ENCODE measurements at regions not wholly inside any gene's neighbourhood (a gene's known extent, or its start where the extent isn't known, plus 50 kb on each side); places are given as distances from the start of the nearest gene placed in this dataset.
A peak's percentile ranks its signal among the peaks of the same experiment; 100 is the strongest.

GRCh38 chr10:6917125-6917524 is 337.0 kb upstream of the PRKCQ start:
- H3K4me1 Mint-ChIP-seq = peaks cover 18% of the 10 kb centered on the region
- ATAC-seq = no peak
- peaks cover 23% of the 10 kb centered on the region for H3K27me3 Mint-ChIP-seq
- no peak for DNase-seq
- no peak overlapping the region for H3K4me3 Mint-ChIP-seq
- H3K36me3 Mint-ChIP-seq (ENCODE audit: low read depth) = no peaks in the 10 kb centered on the region
- H3K27ac Mint-ChIP-seq = no peak overlapping the region
- no peaks in the 10 kb centered on the region for H3K9me3 ChIP-seq (ENCODE audit: control insufficient read depth, low read length, poor library complexity, severe bottlenecking)

GRCh38 chr10:6916601-6917000 is 336.5 kb upstream of the PRKCQ start:
- Mint-ChIP-seq H3K27ac (no peak overlapping the region), H3K36me3 (ENCODE audit: low read depth) (no peaks in the 10 kb centered on the region)
- ATAC-seq = no peak

DNA sequence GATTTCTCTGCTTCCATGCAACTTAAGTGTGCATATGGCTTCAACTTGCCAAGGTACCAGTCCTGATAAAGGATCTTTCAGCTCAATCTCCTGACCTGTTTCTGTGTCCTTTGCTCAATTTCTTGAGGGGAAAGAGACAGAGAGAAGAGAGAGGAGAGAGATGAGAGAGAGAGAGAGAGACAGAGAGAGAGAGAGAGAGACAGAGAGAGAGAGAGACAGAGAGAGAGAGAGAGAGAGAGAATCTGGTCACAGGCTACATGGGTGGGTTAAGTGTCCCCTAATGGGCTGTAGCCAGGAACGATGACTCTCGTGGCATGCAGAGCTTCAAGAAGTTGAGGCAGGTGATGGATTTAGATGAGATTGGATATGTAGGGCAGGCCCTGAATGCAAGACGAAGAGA is 335.2 kb upstream of the PRKCQ start:
- DNase-seq (no peak), ATAC-seq (no peak)
- H3K9me3 ChIP-seq (ENCODE audit: control insufficient read depth, low read length, poor library complexity, severe bottlenecking) = no peaks in the 10 kb centered on the region
- no peaks in the 10 kb centered on the region for H3K36me3 Mint-ChIP-seq (ENCODE audit: low read depth)
- no peak overlapping the region for H3K27ac Mint-ChIP-seq
- peaks cover 23% of the 10 kb centered on the region for H3K27me3 Mint-ChIP-seq
- H3K4me1 Mint-ChIP-seq = peaks cover 21% of the 10 kb centered on the region
- no peak overlapping the region for H3K4me3 Mint-ChIP-seq

More at GRCh38 chr10:6916601-6917000, 336.5 kb upstream of the PRKCQ start:
- DNase-seq = no peak
- H3K4me1 Mint-ChIP-seq = peaks cover 23% of the 10 kb centered on the region
- no peaks in the 10 kb centered on the region for H3K9me3 ChIP-seq (ENCODE audit: control insufficient read depth, low read length, poor library complexity, severe bottlenecking)
- no peak overlapping the region for H3K4me3 Mint-ChIP-seq
- H3K27me3 Mint-ChIP-seq = peaks cover 23% of the 10 kb centered on the region

DNA sequence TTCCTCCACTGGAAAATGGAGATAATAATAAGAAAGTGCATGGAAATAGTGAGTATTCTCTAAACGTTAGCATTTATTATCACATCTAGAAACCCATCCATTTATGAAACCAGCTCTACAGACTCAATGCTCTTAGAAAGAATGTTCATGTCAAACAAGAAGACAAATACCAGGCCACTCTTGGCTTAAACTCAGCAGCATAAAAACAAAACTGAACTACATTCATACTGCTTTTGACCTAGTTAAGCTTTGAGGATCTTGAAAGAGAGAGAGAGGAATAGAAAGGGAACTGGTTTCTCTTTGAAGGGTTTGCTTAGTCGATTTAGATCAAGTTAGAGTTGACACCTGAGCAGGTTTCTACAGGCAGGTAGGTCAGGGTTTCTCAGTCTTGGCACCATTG is 332.9 kb upstream of the PRKCQ start:
- Mint-ChIP-seq H3K4me1 (peaks cover 10% of the 10 kb centered on the region), H3K36me3 (ENCODE audit: low read depth) (no peaks in the 10 kb centered on the region), H3K27ac (no peak overlapping the region), H3K27me3 (peaks cover 15% of the 10 kb centered on the region), H3K4me3 (no peak overlapping the region)
- DNase-seq (no peak), ATAC-seq (peak; percentile 70)
- no peaks in the 10 kb centered on the region for H3K9me3 ChIP-seq (ENCODE audit: control insufficient read depth, low read length, poor library complexity, severe bottlenecking)

DNA sequence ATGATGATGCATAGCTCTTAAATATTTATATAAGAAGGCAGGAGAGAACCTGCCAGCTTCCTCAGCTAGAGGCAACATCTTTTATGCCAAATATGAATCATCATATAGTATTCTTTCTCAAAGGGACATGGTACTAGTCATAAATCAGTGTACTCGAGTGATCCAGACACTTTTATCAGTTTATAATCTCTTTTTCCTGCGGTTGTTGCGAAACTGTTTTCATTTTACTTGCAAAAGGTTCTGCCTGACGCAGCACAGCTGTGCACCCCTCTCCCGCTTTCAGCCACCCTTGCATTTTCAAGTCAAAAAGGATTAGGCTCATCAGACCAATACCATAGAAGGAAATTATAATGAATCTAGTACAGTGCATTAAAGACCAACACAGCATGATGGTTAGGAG is 332.3 kb upstream of the PRKCQ start:
- DNase-seq (no peak), ATAC-seq (peak; percentile 45)
- H3K4me3 Mint-ChIP-seq = no peak overlapping the region
- H3K4me1 Mint-ChIP-seq = peaks cover 5% of the 10 kb centered on the region
- H3K27me3 Mint-ChIP-seq = peaks cover 10% of the 10 kb centered on the region
- no peaks in the 10 kb centered on the region for H3K9me3 ChIP-seq (ENCODE audit: control insufficient read depth, low read length, poor library complexity, severe bottlenecking)
- H3K27ac Mint-ChIP-seq = no peak overlapping the region
- no peaks in the 10 kb centered on the region for H3K36me3 Mint-ChIP-seq (ENCODE audit: low read depth)

DNA sequence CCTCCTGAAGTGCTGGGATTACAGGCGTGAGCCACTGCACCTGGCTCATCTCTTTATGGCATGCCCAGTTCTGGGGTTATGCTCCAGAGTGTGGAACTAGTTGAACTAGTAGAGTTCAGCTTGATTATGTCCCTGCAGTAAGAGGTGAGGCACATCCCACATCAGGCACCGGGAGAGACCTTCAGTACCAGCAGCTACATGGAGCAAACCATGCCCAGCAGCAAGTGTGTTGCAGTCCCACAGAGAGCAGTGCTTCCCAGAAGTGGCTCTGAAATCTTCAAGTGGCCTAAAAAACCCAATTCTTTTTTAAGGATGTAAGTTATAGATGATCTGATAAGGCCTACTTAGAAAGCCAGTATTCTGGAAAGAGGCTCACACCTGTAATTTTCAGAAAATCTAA is 331.9 kb upstream of the PRKCQ start:
- ATAC-seq (no peak), DNase-seq (no peak)
- Mint-ChIP-seq H3K4me1 (peaks cover 5% of the 10 kb centered on the region), H3K27me3 (peaks cover 6% of the 10 kb centered on the region), H3K4me3 (no peak overlapping the region), H3K36me3 (ENCODE audit: low read depth) (no peaks in the 10 kb centered on the region), H3K27ac (no peak overlapping the region)
- no peaks in the 10 kb centered on the region for H3K9me3 ChIP-seq (ENCODE audit: control insufficient read depth, low read length, poor library complexity, severe bottlenecking)

GRCh38 chr10:6909905-6910560 is 330.0 kb upstream of the PRKCQ start:
- no peaks in the 10 kb centered on the region for H3K9me3 ChIP-seq (ENCODE audit: control insufficient read depth, low read length, poor library complexity, severe bottlenecking)
- Mint-ChIP-seq H3K27ac (no peak overlapping the region), H3K27me3 (no peaks in the 10 kb centered on the region), H3K36me3 (ENCODE audit: low read depth) (no peaks in the 10 kb centered on the region), H3K4me3 (no peak overlapping the region), H3K4me1 (peaks cover 5% of the 10 kb centered on the region)
- DNase-seq (no peak), ATAC-seq (no peak)

GRCh38 chr10:6907877-6908530 is 327.9 kb upstream of the PRKCQ start:
- DNase-seq (no peak), ATAC-seq (no peak)
- Mint-ChIP-seq H3K36me3 (ENCODE audit: low read depth) (no peaks in the 10 kb centered on the region), H3K27ac (no peak overlapping the region), H3K4me1 (peaks cover 5% of the 10 kb centered on the region), H3K4me3 (no peak overlapping the region), H3K27me3 (no peaks in the 10 kb centered on the region)
- no peaks in the 10 kb centered on the region for H3K9me3 ChIP-seq (ENCODE audit: control insufficient read depth, low read length, poor library complexity, severe bottlenecking)

DNA sequence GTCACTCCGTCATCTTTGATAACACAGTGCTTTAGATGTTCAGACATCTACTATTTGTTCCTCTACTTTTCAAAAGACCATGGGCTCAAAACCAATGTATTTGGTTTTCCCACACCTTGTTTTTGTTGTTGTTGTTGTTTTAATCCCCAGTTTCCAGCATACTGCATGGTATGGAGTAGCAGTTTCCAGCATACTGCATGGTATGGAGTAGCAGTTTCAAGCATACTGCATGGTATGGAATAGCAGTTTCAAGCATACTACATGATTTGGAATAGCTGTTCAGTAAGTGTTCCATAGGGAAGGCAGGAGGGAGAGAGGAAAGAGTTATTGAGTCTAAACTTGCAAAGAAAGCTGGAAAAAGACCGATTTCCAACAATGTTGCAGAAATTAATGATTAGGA is 314.3 kb upstream of the PRKCQ start:
- H3K27ac Mint-ChIP-seq = no peak overlapping the region
- no peak overlapping the region for H3K4me3 Mint-ChIP-seq
- no peak for ATAC-seq
- H3K4me1 Mint-ChIP-seq = no peaks in the 10 kb centered on the region
- H3K9me3 ChIP-seq (ENCODE audit: control insufficient read depth, low read length, poor library complexity, severe bottlenecking) = no peaks in the 10 kb centered on the region
- DNase-seq = no peak
- peaks cover 3% of the 10 kb centered on the region for H3K36me3 Mint-ChIP-seq (ENCODE audit: low read depth)
- peaks cover 26% of the 10 kb centered on the region for H3K27me3 Mint-ChIP-seq

GRCh38 chr10:6892864-6893263 is 312.8 kb upstream of the PRKCQ start:
- no peak overlapping the region for H3K4me3 Mint-ChIP-seq
- DNase-seq (no peak), ATAC-seq (no peak)
- peaks cover 25% of the 10 kb centered on the region for H3K27me3 Mint-ChIP-seq
- no peaks in the 10 kb centered on the region for H3K9me3 ChIP-seq (ENCODE audit: control insufficient read depth, low read length, poor library complexity, severe bottlenecking)
- peaks cover 3% of the 10 kb centered on the region for H3K36me3 Mint-ChIP-seq (ENCODE audit: low read depth)
- H3K4me1 Mint-ChIP-seq = no peaks in the 10 kb centered on the region
- H3K27ac Mint-ChIP-seq = no peak overlapping the region

DNA sequence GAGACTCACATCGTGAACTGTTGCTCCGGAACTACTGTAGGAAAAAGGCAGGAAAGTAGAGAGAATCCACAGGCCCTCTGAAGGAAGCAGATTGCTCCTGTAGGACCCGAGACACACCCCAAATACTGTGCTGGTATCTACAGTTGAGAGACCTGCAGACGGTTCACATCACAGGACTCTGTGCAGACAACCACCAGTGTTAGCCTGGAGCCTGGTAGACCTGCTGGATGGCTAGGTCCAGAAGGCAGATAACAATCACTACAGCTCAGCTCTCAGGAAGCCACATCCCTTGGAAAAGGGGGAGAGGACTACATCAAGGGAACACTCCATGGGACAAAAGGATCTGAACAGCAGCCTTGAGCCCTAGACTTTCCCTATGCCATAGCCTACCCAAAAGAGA is 311.8 kb upstream of the PRKCQ start:
- no peak for ATAC-seq
- H3K27ac Mint-ChIP-seq = no peak overlapping the region

GRCh38 chr10:6889718-6890117 is 309.6 kb upstream of the PRKCQ start:
- H3K4me1 Mint-ChIP-seq = peaks cover 9% of the 10 kb centered on the region
- ATAC-seq (no peak), DNase-seq (no peak)
- peaks cover 3% of the 10 kb centered on the region for H3K36me3 Mint-ChIP-seq (ENCODE audit: low read depth)
- H3K27me3 Mint-ChIP-seq = peaks cover 18% of the 10 kb centered on the region
- H3K9me3 ChIP-seq (ENCODE audit: control insufficient read depth, low read length, poor library complexity, severe bottlenecking) = no peaks in the 10 kb centered on the region
- H3K27ac Mint-ChIP-seq = no peak overlapping the region
- H3K4me3 Mint-ChIP-seq = no peak overlapping the region

More for the DNA sequence above, 311.8 kb upstream of the PRKCQ start:
- Mint-ChIP-seq H3K36me3 (ENCODE audit: low read depth) (peaks cover 3% of the 10 kb centered on the region), H3K4me1 (no peaks in the 10 kb centered on the region), H3K4me3 (no peak overlapping the region), H3K27me3 (peaks cover 25% of the 10 kb centered on the region)
- DNase-seq = no peak
- no peaks in the 10 kb centered on the region for H3K9me3 ChIP-seq (ENCODE audit: control insufficient read depth, low read length, poor library complexity, severe bottlenecking)

DNA sequence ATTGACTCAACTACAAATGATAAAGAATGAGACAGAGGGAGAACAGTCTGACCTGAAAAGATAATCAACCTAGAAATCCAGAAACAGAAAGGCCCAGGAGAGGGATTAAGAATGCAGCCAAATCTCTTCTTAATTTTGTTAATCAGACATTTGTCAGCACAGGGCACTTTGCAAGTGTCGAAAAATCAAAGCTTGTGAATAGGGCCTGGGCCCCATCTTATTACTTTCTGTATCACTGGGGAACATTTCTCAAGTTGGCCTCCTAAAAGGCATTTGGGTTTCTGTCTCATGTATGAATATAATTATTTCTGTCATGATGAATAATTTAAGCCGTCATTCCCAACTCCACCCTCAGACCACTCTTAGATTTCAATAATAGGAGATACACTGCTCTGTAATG is 308.4 kb upstream of the PRKCQ start:
- no peak overlapping the region for H3K27ac Mint-ChIP-seq

DNA sequence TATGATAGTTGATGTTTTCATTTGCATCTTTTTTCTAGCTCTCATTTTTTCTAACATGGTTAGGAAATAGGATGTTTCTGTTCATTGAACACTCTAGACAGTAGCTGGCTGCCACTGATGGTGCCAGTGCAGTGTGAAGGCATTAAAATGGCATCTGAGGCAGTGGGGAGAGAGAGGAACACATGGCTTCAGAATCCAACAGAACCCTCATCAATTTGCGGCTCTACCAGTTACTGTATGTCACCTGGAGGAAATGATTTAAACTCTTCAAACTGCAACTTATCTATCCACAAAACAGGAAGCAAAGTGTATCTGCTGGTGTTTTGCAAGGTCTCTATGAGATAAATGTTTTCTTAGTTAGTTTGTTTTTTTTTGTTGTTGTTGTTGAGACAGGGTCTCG is 305.2 kb upstream of the PRKCQ start:
- no peak overlapping the region for H3K4me3 Mint-ChIP-seq
- peaks cover 23% of the 10 kb centered on the region for H3K27me3 Mint-ChIP-seq
- no peak for DNase-seq
- H3K9me3 ChIP-seq (ENCODE audit: control insufficient read depth, low read length, poor library complexity, severe bottlenecking) = no peaks in the 10 kb centered on the region
- no peak for ATAC-seq
- no peak overlapping the region for H3K27ac Mint-ChIP-seq
- H3K4me1 Mint-ChIP-seq = peaks cover 11% of the 10 kb centered on the region
- H3K36me3 Mint-ChIP-seq (ENCODE audit: low read depth) = no peaks in the 10 kb centered on the region

More for the DNA sequence above, 308.4 kb upstream of the PRKCQ start:
- H3K4me3 Mint-ChIP-seq = no peak overlapping the region
- no peaks in the 10 kb centered on the region for H3K36me3 Mint-ChIP-seq (ENCODE audit: low read depth)
- ATAC-seq = no peak
- no peak for DNase-seq
- H3K4me1 Mint-ChIP-seq = peaks cover 9% of the 10 kb centered on the region
- peaks cover 8% of the 10 kb centered on the region for H3K27me3 Mint-ChIP-seq
- H3K9me3 ChIP-seq (ENCODE audit: control insufficient read depth, low read length, poor library complexity, severe bottlenecking) = no peaks in the 10 kb centered on the region
